ENCODE measurements at regions not wholly inside any gene's neighbourhood (a gene's known extent, or its start where the extent isn't known, plus 50 kb on each side); places are given as distances from the start of the nearest gene placed in this dataset.

DNA sequence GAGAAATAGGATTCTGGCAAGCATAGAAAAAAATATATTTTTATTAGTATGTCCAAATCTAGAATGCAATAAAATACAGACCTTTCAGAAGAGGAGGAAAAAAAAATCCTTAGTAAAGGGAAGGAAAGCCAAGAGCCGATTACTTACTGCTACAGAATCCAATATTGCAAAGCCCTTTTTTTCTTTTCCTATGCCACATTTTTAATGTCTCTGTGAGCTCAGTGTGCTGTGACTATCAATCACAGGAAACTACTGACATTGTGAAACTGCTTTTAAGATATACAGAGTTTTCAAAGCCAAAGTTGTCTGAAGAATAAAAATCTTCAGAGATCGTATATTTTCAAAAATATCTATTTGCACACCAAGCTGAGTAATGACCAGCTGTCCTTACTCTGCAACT, 120.4 kb downstream of the CHD9NB start:
- H3K36me3 ChIP-seq (ENCODE audit: control insufficient read depth, low read length): no peaks in the 10 kb centered on the region
- H3F3A ChIP-seq (ENCODE audit: control insufficient read depth, insufficient read depth): no peaks in the 10 kb centered on the region
- H3K4me1 ChIP-seq (ENCODE audit: control insufficient read depth, low read length): no peaks in the 10 kb centered on the region
- TF ChIP-seq EZH2phosphoT487 (IDR thresholded peaks at IDR 0.05; ENCODE audit: borderline replicate concordance, low read length) (no peak), CTCF (IDR thresholded peaks at IDR 0.05; ENCODE audit: low read depth, low read length, poor library complexity, severe bottlenecking) (no peak)
- no peaks in the 10 kb centered on the region for H3K79me2 ChIP-seq (ENCODE audit: control insufficient read depth, low read length)
- H3K9me2 ChIP-seq (replicated peaks; ENCODE audit: control insufficient read depth, low read length): no peaks in the 10 kb centered on the region; the same call in 1 of the 2 replicates
- no peak overlapping the region for H3K27ac ChIP-seq (ENCODE audit: low read depth, low read length)
- no peak overlapping the region for H3K4me2 ChIP-seq (ENCODE audit: low read length)
- no peaks in the 10 kb centered on the region for H4K20me1 ChIP-seq (ENCODE audit: control insufficient read depth, insufficient read depth, low read depth, low read length)
- H3K4me3 ChIP-seq (ENCODE audit: low read length): no peak overlapping the region
- no peaks in the 10 kb centered on the region for H3K27me3 ChIP-seq (ENCODE audit: control insufficient read depth, low read length)
- H3K9me3 ChIP-seq (ENCODE audit: control insufficient read depth, insufficient read depth, low read length): no peaks in the 10 kb centered on the region

GRCh38 chr16:52929478-52930400, 123.0 kb downstream of the CHD9NB start:
- H3K4me3 ChIP-seq (ENCODE audit: low read length): no peak overlapping the region
- H3K9me2 ChIP-seq (replicated peaks; ENCODE audit: control insufficient read depth, low read length): no peaks in the 10 kb centered on the region; the same call in 1 of the 2 replicates
- H3K27ac ChIP-seq (ENCODE audit: low read depth, low read length): no peak overlapping the region
- no peaks in the 10 kb centered on the region for H3K4me1 ChIP-seq (ENCODE audit: control insufficient read depth, low read length)
- no peaks in the 10 kb centered on the region for H4K20me1 ChIP-seq (ENCODE audit: control insufficient read depth, insufficient read depth, low read depth, low read length)
- no peaks in the 10 kb centered on the region for H3K27me3 ChIP-seq (ENCODE audit: control insufficient read depth, low read length)
- no peak overlapping the region for H3K4me2 ChIP-seq (ENCODE audit: low read length)
- no peaks in the 10 kb centered on the region for H3K36me3 ChIP-seq (ENCODE audit: control insufficient read depth, low read length)
- H3K9me3 ChIP-seq (ENCODE audit: control insufficient read depth, insufficient read depth, low read length): 0 out of 2 replicates have a peak, but pooled peaks cover 4% of the 10 kb centered on the region
- no peaks in the 10 kb centered on the region for H3F3A ChIP-seq (ENCODE audit: control insufficient read depth, insufficient read depth)
- no peaks in the 10 kb centered on the region for H3K79me2 ChIP-seq (ENCODE audit: control insufficient read depth, low read length)
- no peak for TF ChIP-seq CTCF (IDR thresholded peaks at IDR 0.05; ENCODE audit: low read depth, low read length, poor library complexity, severe bottlenecking)
- TF ChIP-seq EZH2phosphoT487 (IDR thresholded peaks at IDR 0.05; ENCODE audit: borderline replicate concordance, low read length): no peak

DNA sequence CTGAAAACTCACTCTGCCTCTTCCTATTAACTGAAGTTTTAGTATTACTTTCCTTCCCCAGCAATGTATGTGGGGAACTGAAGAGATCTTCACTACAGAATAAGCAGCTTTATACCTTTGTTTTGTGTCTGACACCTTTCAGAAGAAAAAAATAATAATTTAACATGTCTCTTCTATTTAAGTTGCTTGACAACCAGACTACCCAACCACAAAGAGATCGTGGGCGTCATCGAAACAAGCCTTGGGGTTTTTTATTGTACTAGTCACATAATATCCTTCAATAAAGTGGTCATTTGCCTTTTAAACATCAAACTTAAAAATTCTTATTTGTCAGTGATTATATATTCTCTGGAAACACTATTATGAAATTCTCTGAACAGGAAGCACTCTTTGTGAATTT, 123.7 kb downstream of the CHD9NB start:
- Histone ChIP-seq H3F3A (ENCODE audit: control insufficient read depth, insufficient read depth) (no peaks in the 10 kb centered on the region), H3K9me2 (replicated peaks; ENCODE audit: control insufficient read depth, low read length) (no peaks in the 10 kb centered on the region; the same call in 1 of the 2 replicates), H3K4me1 (ENCODE audit: control insufficient read depth, low read length) (no peaks in the 10 kb centered on the region), H3K27me3 (ENCODE audit: control insufficient read depth, low read length) (no peaks in the 10 kb centered on the region), H3K36me3 (ENCODE audit: control insufficient read depth, low read length) (no peaks in the 10 kb centered on the region), H3K9me3 (ENCODE audit: control insufficient read depth, insufficient read depth, low read length) (0 out of 2 replicates have a peak, but pooled peaks cover 4% of the 10 kb centered on the region), H4K20me1 (ENCODE audit: control insufficient read depth, insufficient read depth, low read depth, low read length) (no peaks in the 10 kb centered on the region), H3K4me3 (ENCODE audit: low read length) (no peak overlapping the region), H3K4me2 (ENCODE audit: low read length) (no peak overlapping the region), H3K79me2 (ENCODE audit: control insufficient read depth, low read length) (no peaks in the 10 kb centered on the region), H3K27ac (ENCODE audit: low read depth, low read length) (no peak overlapping the region)
- TF ChIP-seq CTCF (IDR thresholded peaks at IDR 0.05; ENCODE audit: low read depth, low read length, poor library complexity, severe bottlenecking) (no peak), EZH2phosphoT487 (IDR thresholded peaks at IDR 0.05; ENCODE audit: borderline replicate concordance, low read length) (no peak)
